Left lung (tissue), 4 donors: ENCODE measurements at regions not wholly inside any gene's neighbourhood (a gene's known extent, or its start where the extent isn't known, plus 50 kb on each side); places are given as distances from the start of the nearest gene placed in this dataset.

Experiments
- ATAC-seq: fragments of 200-7000 bp; cut with Tn5 transposase; one replicate; pipeline ENCODE4 v1.9.1; 2020; ENCODE audit warnings: moderate library complexity
- DNase-seq, 4 donors: peaks; one replicate each; pipeline ENCODE4 v3.0.0-alpha.2; 2013 to 2020
- H3K27ac ChIP-seq, 2 donors: fragments of 200-600 bp; sonication (generic) in 1 of 2; one replicate each; pipeline versions ENCODE4 v1.5.0 to v1.8.0; 2020 to 2021
- H3K27me3 ChIP-seq, 2 donors: fragments of 200-600 bp; sonication (generic) in 1 of 2; one replicate each; pipeline versions ENCODE4 v1.5.0 to v1.8.0; 2020 to 2021
- H3K36me3 ChIP-seq, 2 donors: fragments of 200-600 bp; sonication (generic) in 1 of 2; one replicate each; pipeline versions ENCODE4 v1.5.0 to v1.8.0; 2020 to 2021
- H3K4me1 ChIP-seq, 2 donors: fragments of 200-600 bp; one replicate each; pipeline ENCODE4 v1.8.0; 2021
- H3K4me3 ChIP-seq, 2 donors: fragments of 200-600 bp; sonication (generic) in 1 of 2; one replicate each; pipeline versions ENCODE4 v1.5.0 to v1.8.0; 2020 to 2021; ENCODE audit warnings: mild to moderate bottlenecking in 1 of 2
- H3K9me3 ChIP-seq, 2 donors: fragments of 200-600 bp; sonication (generic) in 1 of 2; one replicate each; pipeline versions ENCODE4 v1.5.0 to v1.8.0; 2020 to 2021
- CTCF ChIP-seq, 2 donors: fragments of 200-600 bp; sonication (generic) in 1 of 2; IDR thresholded peaks; one replicate each; pipeline versions ENCODE4 v1.5.0 to v1.8.0; 2021; ENCODE audit warnings: antibody characterized with exemption in 2 of 2
- intact Hi-C, 2 donors: fragments of 100-400 bp; cut with DNase I; formaldehyde crosslinking; loops; one replicate each; pipeline versions ENCODE4 v1.11.2 to v1.14.2; 2022
- donor health status: DM: no; HTN: yes; CAD: no.
- donor health status: DM: no; HTN: no; CAD: no.

DNA sequence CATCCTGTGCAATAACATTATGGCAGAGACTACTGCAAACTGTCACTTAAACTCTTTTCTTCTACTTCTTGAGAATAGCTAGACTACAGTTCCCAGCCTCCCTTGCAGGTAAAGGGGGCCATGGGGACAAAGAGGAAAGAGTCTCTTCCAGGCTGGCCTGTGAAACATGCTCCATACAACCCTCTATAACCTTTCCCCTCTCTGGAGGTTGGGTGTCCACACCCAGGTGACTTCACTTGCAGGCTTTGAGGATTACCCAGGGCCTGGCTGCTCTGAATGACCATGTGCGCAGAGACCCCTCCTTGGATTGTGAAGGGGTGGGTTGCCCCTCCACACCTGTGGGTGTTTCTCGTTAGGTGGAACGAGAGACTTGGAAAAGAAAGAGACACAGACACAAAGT, 84.1 kb downstream of the SEC61G start:
- H3K9me3 ChIP-seq: no peaks in the 10 kb centered on the region
- H3K4me1 ChIP-seq: no peaks in the 10 kb centered on the region
- no peak for TF ChIP-seq CTCF (IDR thresholded peaks at IDR 0.05)
- DNase-seq (no peak), ATAC-seq (no peak)
- intact Hi-C loops: no loop called here
- no peaks in the 10 kb centered on the region for H3K36me3 ChIP-seq
- H3K4me3 ChIP-seq: no peak overlapping the region
- H3K27me3 ChIP-seq: no peaks in the 10 kb centered on the region
- no peak overlapping the region for H3K27ac ChIP-seq

GRCh38 chr7:54672519-54672918, 86.5 kb downstream of the SEC61G start:
- H3K4me1 ChIP-seq: no peaks in the 10 kb centered on the region
- H3K27ac ChIP-seq: no peak overlapping the region
- H3K27me3 ChIP-seq: no peaks in the 10 kb centered on the region
- ATAC-seq: no peak
- H3K36me3 ChIP-seq: no peaks in the 10 kb centered on the region
- TF ChIP-seq CTCF (IDR thresholded peaks at IDR 0.05): no peak
- intact Hi-C loops: no loop called here
- no peaks in the 10 kb centered on the region for H3K9me3 ChIP-seq
- DNase-seq: no peak
- no peak overlapping the region for H3K4me3 ChIP-seq

DNA sequence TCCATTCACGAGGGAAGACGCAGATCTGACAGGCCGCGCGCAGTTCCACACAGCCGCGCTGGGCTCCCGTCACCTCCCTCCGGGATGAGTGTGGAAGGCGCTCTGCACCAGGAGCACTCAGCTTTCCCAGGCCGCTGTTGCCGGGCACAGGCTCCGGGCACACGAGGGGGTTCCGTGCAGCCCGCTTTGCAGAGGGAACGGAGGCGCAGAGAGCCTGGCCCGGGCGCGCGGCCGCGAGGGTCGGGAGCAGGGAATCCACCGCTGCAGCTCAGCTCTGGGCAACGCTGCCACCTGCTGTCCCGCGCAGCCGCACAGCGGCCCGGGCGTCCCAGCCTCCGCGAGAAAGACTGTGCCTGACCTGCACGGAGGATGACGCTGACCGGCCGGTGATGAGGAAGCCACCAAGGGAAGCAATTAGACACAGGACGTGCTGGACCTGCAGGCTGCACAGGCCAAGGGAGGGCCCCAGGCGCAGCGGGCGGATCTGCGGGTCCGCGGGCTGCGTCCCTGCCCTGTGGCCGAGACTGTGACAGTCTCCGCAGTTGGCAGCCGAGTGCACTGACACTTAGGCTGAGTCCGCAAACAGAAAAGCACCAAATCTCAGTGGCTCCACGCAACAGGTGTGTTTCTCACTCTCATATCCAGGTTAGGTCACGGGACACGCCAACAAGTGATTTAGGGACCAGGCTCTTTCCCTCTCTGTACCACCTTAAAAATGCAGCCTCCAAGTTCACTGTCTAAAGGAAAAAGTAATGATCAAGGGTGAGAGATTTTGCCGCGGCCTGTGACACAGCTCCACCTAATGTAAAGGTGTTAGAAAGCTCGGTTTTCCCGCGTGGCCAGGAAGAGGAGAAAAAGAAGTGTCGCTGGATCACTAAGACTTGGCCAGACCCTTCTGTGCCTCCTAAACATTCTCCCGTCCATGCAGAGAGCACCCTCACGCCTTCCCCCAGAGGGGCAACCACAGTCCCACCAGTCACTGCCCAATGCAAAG, 94.5 kb downstream of the SEC61G start:
- no peaks in the 10 kb centered on the region for H3K36me3 ChIP-seq
- peaks cover 4 to 52% of the 10 kb centered on the region in 2 donors for H3K27me3 ChIP-seq
- H3K4me3 ChIP-seq: no peak overlapping the region
- no peak overlapping the region for H3K27ac ChIP-seq
- intact Hi-C loops: no loop called here
- peak; percentile 32 to 84 (median 48) for DNase-seq
- no peaks in the 10 kb centered on the region for H3K9me3 ChIP-seq
- ATAC-seq: peak; percentile 99
- peaks cover 0 to 6% of the 10 kb centered on the region in 2 donors for H3K4me1 ChIP-seq
- no peak for TF ChIP-seq CTCF (IDR thresholded peaks at IDR 0.05)

DNA sequence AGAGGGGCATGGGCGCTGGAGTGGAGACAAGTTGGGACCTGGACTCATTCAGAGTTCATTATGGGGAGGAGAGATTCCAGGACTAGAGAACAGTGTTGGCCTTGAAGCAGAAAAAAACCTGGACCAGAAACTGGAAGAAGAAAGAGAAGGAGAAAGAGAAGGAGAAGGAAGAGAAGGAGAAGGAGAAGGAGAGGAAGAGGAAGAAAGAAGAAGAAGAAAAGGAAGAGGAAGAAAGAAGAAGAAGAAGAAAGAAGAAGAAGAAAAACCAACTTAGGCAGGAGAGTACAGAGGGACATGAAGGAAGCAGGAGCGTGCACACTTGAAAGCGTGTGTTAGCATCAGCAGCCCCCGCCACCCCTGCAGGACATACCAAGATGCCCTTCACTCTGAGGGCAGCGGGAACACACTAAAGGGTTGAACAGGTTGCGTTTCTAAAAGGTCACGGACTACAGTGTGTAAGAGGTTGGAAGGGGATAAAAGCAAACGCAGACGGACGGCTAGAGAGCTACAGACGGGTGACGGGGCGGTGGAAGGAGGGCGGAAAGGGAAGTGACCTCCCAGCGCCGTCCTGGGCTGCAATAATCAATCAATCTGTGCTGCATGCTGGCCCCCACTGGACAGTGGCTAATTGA, 95.3 kb downstream of the SEC61G start:
- TF ChIP-seq CTCF (IDR thresholded peaks at IDR 0.05): no peak

GRCh38 chr7:54663186-54663585, 95.8 kb downstream of the SEC61G start:
- Histone ChIP-seq H3K27ac (no peak overlapping the region), H3K27me3 (peaks cover 4 to 52% of the 10 kb centered on the region in 2 donors), H3K9me3 (no peaks in the 10 kb centered on the region), H3K36me3 (no peaks in the 10 kb centered on the region), H3K4me1 (peaks cover 0 to 6% of the 10 kb centered on the region in 2 donors), H3K4me3 (no peak overlapping the region)
- no peak for ATAC-seq
- TF ChIP-seq CTCF (IDR thresholded peaks at IDR 0.05): no peak
- no peak for DNase-seq
- intact Hi-C loops: no loop called here

More for the DNA sequence above, 95.3 kb downstream of the SEC61G start:
- Histone ChIP-seq H3K4me1 (peaks cover 0 to 6% of the 10 kb centered on the region in 2 donors), H3K9me3 (no peaks in the 10 kb centered on the region), H3K27me3 (peaks cover 4 to 52% of the 10 kb centered on the region in 2 donors), H3K36me3 (no peaks in the 10 kb centered on the region), H3K4me3 (no peak overlapping the region), H3K27ac (no peak overlapping the region)
- DNase-seq: no peak
- intact Hi-C loops: no loop called here
- ATAC-seq: peak; percentile 13
